ENCODE measurements at regions not wholly inside any gene's neighbourhood (a gene's known extent, or its start where the extent isn't known, plus 50 kb on each side); places are given as distances from the start of the nearest gene placed in this dataset.

GRCh38 chr3:168425936-168426595 is 330.3 kb upstream of the GOLIM4 start:
- TF ChIP-seq CTCF (IDR thresholded peaks at IDR 0.05): no peak
- no peak for TF ChIP-seq POLR2A (IDR thresholded peaks at IDR 0.05)
- TF ChIP-seq POLR2AphosphoS5 (IDR thresholded peaks at IDR 0.05): no peak
- TF ChIP-seq EP300 (IDR thresholded peaks at IDR 0.05): no peak

Measured in suprapubic skin (tissue), 4 donors.